DOHH2 (cell line): ENCODE measurements at regions not wholly inside any gene's neighbourhood (a gene's known extent, or its start where the extent isn't known, plus 50 kb on each side); places are given as distances from the start of the nearest gene placed in this dataset.

Experiments
- H3F3A ChIP-seq: fragments of 200-600 bp; sonication (generic), shearing (Covaris generic); 2 replicates; pipeline ENCODE4 v1.6.0; 2016; ENCODE audit warnings: antibody characterized with exemption, mild to moderate bottlenecking; ENCODE audit not compliant: control insufficient read depth, insufficient read depth
- H3K27ac ChIP-seq: fragments of 200-600 bp; sonication (generic); 2 replicates; pipeline ENCODE4 v1.5.1; 2014; ENCODE audit warnings: low read depth, mild to moderate bottlenecking, low read length, moderate library complexity
- H3K27me3 ChIP-seq: fragments of 200-600 bp; sonication (generic); 2 replicates; pipeline ENCODE4 v1.6.1; 2014; ENCODE audit warnings: mild to moderate bottlenecking, low read length, mixed read lengths; ENCODE audit not compliant: control insufficient read depth
- H3K36me3 ChIP-seq: fragments of 200-600 bp; sonication (generic); 2 replicates; pipeline ENCODE4 v1.6.1; 2014; ENCODE audit warnings: mild to moderate bottlenecking, low read length, moderate library complexity, mixed read lengths; ENCODE audit not compliant: control insufficient read depth
- H3K4me1 ChIP-seq: fragments of 200-600 bp; sonication (generic); 2 replicates; pipeline ENCODE4 v1.6.1; 2014; ENCODE audit warnings: mild to moderate bottlenecking, low read length, mixed read lengths; ENCODE audit not compliant: control insufficient read depth
- H3K4me2 ChIP-seq: fragments of 200-600 bp; sonication (generic); 2 replicates; pipeline ENCODE4 v1.6.0; 2014; ENCODE audit warnings: mild to moderate bottlenecking, low read length, moderate library complexity
- H3K4me3 ChIP-seq: fragments of 200-600 bp; sonication (generic); 2 replicates; pipeline ENCODE4 v1.5.1; 2014; ENCODE audit warnings: mild to moderate bottlenecking, low read length, mixed read lengths
- H3K79me2 ChIP-seq: fragments of 200-600 bp; sonication (generic); 2 replicates; pipeline ENCODE4 v1.6.1; 2014; ENCODE audit warnings: mild to moderate bottlenecking, low read length, mixed read lengths; ENCODE audit not compliant: control insufficient read depth
- H3K9me2 ChIP-seq: fragments of 200-600 bp; sonication (generic); replicated peaks from 2 replicates; pipeline ENCODE4 v1.6.1; 2014; ENCODE audit warnings: mild to moderate bottlenecking, low read length, mixed read lengths; ENCODE audit not compliant: control insufficient read depth
- H3K9me3 ChIP-seq: fragments of 200-600 bp; sonication (generic); 2 replicates; pipeline ENCODE4 v1.6.1; 2014; ENCODE audit warnings: antibody characterized with exemption, low read length, mixed read lengths; ENCODE audit not compliant: control insufficient read depth, insufficient read depth
- H4K20me1 ChIP-seq: fragments of 200-600 bp; sonication (generic); 2 replicates; pipeline ENCODE4 v1.6.0; 2014; ENCODE audit warnings: low read depth, mild to moderate bottlenecking, antibody characterized with exemption, low read length, moderate library complexity; ENCODE audit not compliant: control insufficient read depth, insufficient read depth
- EZH2phosphoT487 ChIP-seq: fragments of 200-600 bp; sonication (generic); IDR thresholded peaks from 2 replicates; pipeline ENCODE4 v1.6.1; 2017; ENCODE audit warnings: borderline replicate concordance, mild to moderate bottlenecking, antibody characterized with exemption, low read length, moderate library complexity, mixed read lengths
- TF ChIP-seq, protein P1 (sequence below): fragments of 200-600 bp; sonication (generic); IDR thresholded peaks from one replicate; pipeline ENCODE4 v1.5.1; 2014; ENCODE audit warnings: antibody characterized with exemption, mild to moderate bottlenecking, low read depth, low read length; ENCODE audit not compliant: poor library complexity, severe bottlenecking

DNA sequence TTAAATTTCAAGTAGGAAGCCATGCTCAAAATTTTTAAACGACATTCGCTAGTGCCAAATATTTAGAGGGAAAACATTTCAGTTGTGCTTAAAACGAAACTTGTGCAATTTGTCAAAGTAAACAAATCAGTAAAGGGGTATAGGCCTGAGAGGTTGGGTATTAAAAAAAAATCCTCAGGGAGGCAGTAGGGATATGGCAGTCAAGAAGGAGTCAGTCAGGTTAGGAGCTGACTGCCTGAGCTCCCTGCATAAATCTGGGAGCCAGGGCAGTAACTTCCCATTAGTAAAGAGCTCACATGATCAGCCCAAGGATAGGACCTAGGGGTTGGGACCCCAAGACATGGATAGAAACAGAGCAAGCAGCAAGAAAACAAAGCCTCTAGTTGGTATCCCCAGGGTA is 120.7 kb upstream of the STAC start:
- no peaks in the 10 kb centered on the region for H4K20me1 ChIP-seq
- no peak overlapping the region for H3K4me2 ChIP-seq
- H3K9me3 ChIP-seq = no peaks in the 10 kb centered on the region
- no peaks in the 10 kb centered on the region for H3K36me3 ChIP-seq
- H3K27ac ChIP-seq = no peak overlapping the region
- H3K4me1 ChIP-seq = no peaks in the 10 kb centered on the region
- TF ChIP-seq EZH2phosphoT487 = no peak
- TF ChIP-seq, protein P1, sequence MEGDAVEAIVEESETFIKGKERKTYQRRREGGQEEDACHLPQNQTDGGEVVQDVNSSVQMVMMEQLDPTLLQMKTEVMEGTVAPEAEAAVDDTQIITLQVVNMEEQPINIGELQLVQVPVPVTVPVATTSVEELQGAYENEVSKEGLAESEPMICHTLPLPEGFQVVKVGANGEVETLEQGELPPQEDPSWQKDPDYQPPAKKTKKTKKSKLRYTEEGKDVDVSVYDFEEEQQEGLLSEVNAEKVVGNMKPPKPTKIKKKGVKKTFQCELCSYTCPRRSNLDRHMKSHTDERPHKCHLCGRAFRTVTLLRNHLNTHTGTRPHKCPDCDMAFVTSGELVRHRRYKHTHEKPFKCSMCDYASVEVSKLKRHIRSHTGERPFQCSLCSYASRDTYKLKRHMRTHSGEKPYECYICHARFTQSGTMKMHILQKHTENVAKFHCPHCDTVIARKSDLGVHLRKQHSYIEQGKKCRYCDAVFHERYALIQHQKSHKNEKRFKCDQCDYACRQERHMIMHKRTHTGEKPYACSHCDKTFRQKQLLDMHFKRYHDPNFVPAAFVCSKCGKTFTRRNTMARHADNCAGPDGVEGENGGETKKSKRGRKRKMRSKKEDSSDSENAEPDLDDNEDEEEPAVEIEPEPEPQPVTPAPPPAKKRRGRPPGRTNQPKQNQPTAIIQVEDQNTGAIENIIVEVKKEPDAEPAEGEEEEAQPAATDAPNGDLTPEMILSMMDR = no peak
- no peak overlapping the region for H3K4me3 ChIP-seq
- H3K79me2 ChIP-seq = no peaks in the 10 kb centered on the region
- no peaks in the 10 kb centered on the region for H3F3A ChIP-seq
- H3K9me2 ChIP-seq = no peaks in the 10 kb centered on the region
- H3K27me3 ChIP-seq = no peaks in the 10 kb centered on the region

- Histone ChIP-seq H3F3A (no peaks in the 10 kb centered on the region), H3K27ac (no peak overlapping the region), H3K36me3 (no peaks in the 10 kb centered on the region), H3K4me1 (no peaks in the 10 kb centered on the region), H3K4me3 (no peak overlapping the region), H3K4me2 (no peak overlapping the region), H3K9me2 (no peaks in the 10 kb centered on the region), H3K27me3 (no peaks in the 10 kb centered on the region), H4K20me1 (no peaks in the 10 kb centered on the region), H3K79me2 (no peaks in the 10 kb centered on the region), H3K9me3 (no peaks in the 10 kb centered on the region)
- TF ChIP-seq, protein P1 = no peak
- TF ChIP-seq EZH2phosphoT487 = no peak
Measured at GRCh38 chr3:36269274-36269673, 111.0 kb upstream of the STAC start.

- Histone ChIP-seq H3K27me3 (no peaks in the 10 kb centered on the region), H3K4me3 (no peak overlapping the region), H3K4me2 (no peak overlapping the region), H3F3A (no peaks in the 10 kb centered on the region), H3K9me3 (no peaks in the 10 kb centered on the region), H3K4me1 (no peaks in the 10 kb centered on the region), H3K9me2 (no peaks in the 10 kb centered on the region), H3K79me2 (no peaks in the 10 kb centered on the region), H4K20me1 (no peaks in the 10 kb centered on the region), H3K36me3 (no peaks in the 10 kb centered on the region), H3K27ac (no peak overlapping the region)
- TF ChIP-seq, protein P1 = no peak
- no peak for TF ChIP-seq EZH2phosphoT487
Measured at GRCh38 chr3:36282766-36283165, 97.5 kb upstream of the STAC start.

GRCh38 chr3:36295296-36295695 is 85.0 kb upstream of the STAC start:
- H3K36me3 ChIP-seq = no peaks in the 10 kb centered on the region
- H3K4me3 ChIP-seq = no peak overlapping the region
- H4K20me1 ChIP-seq = no peaks in the 10 kb centered on the region
- H3K79me2 ChIP-seq = no peaks in the 10 kb centered on the region
- no peaks in the 10 kb centered on the region for H3K9me2 ChIP-seq
- H3F3A ChIP-seq = no peaks in the 10 kb centered on the region
- TF ChIP-seq EZH2phosphoT487 = no peak
- TF ChIP-seq, protein P1 = no peak
- H3K4me1 ChIP-seq = no peaks in the 10 kb centered on the region
- no peak overlapping the region for H3K4me2 ChIP-seq
- no peaks in the 10 kb centered on the region for H3K27me3 ChIP-seq
- no peaks in the 10 kb centered on the region for H3K9me3 ChIP-seq
- no peak overlapping the region for H3K27ac ChIP-seq
